ENCODE measurements at regions not wholly inside any gene's neighbourhood (a gene's known extent, or its start where the extent isn't known, plus 50 kb on each side); places are given as distances from the start of the nearest gene placed in this dataset.

DNA sequence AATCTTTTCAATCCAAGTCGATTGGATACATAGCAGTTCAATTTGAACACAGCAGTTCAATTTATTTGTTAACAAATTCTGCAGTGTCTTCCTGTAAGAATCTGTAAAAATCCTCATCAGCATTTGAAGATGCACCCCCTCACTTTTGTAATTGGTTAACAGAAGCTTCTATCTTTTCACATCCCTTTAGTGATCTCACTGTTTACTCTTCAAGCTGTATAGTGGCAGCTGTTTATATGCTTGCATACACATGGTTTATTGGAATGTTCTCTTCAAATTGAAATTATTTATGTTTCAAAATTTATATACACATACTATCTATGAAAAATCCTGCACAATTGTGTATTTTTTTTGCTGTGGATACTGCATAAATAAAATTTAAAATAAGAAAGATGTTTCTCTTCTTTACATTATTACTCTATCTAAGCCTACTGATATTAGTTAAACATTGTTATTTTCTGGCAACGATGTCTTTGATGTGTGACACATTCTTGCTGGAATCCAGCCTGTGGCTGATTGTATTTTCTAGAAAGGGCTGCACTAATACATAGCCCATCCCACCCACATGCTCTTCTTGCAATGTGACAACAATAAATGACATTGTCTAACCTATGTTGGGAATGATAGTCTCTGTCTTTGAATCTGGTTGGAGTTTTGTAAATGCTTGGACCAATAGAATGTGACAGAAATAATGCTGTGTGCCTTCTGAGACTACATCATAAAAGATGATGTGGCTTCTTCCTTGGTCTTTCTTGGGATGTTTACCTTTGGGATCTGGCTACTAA lies 573.0 kb downstream of the CD109 start:
- no peaks in the 10 kb centered on the region for H3K79me2 ChIP-seq (ENCODE audit: insufficient read depth, low read depth, low read length)
- H3K9me2 ChIP-seq (ENCODE audit: insufficient read depth, low read length), result no peaks in the 10 kb centered on the region
- H3K4me2 ChIP-seq (ENCODE audit: low read length), result no peak overlapping the region
- H3K4me1 ChIP-seq (ENCODE audit: insufficient read depth, low read length, poor library complexity, severe bottlenecking), result no peaks in the 10 kb centered on the region
- DNase-seq (ENCODE audit: low spot score), result no peak
- TF ChIP-seq EZH2phosphoT487 (IDR thresholded peaks at IDR 0.05; ENCODE audit: borderline replicate concordance, low read depth, low read length), result no peak
- TF ChIP-seq, protein P1, sequence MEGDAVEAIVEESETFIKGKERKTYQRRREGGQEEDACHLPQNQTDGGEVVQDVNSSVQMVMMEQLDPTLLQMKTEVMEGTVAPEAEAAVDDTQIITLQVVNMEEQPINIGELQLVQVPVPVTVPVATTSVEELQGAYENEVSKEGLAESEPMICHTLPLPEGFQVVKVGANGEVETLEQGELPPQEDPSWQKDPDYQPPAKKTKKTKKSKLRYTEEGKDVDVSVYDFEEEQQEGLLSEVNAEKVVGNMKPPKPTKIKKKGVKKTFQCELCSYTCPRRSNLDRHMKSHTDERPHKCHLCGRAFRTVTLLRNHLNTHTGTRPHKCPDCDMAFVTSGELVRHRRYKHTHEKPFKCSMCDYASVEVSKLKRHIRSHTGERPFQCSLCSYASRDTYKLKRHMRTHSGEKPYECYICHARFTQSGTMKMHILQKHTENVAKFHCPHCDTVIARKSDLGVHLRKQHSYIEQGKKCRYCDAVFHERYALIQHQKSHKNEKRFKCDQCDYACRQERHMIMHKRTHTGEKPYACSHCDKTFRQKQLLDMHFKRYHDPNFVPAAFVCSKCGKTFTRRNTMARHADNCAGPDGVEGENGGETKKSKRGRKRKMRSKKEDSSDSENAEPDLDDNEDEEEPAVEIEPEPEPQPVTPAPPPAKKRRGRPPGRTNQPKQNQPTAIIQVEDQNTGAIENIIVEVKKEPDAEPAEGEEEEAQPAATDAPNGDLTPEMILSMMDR (conservative IDR thresholded peaks at IDR 0.05; ENCODE audit: low read length), result no peak
- H2AFZ ChIP-seq (ENCODE audit: low read length), result no peak overlapping the region
- ChIA-PET POLR2A (interaction anchor here (1.3 kb wide), 1 partner anchor 16 kb away, joined by 4 read pairs; no protein-coding TSS in a partner anchor), CTCF (ENCODE audit: unreplicated experiment) (no interaction called here)
- H3K27ac ChIP-seq (ENCODE audit: low read depth, low read length, poor library complexity, severe bottlenecking), result no peak overlapping the region
- no peaks in the 10 kb centered on the region for H3K36me3 ChIP-seq (ENCODE audit: insufficient read depth, low read length)
- no TSS peak for BruUV-seq (replicated peaks)
- H4K20me1 ChIP-seq (ENCODE audit: insufficient read depth, low read length), result no peaks in the 10 kb centered on the region
- no peak overlapping the region for H3K4me3 ChIP-seq (ENCODE audit: low read depth, low read length, poor library complexity, severe bottlenecking)
- no peaks in the 10 kb centered on the region for H3K9me3 ChIP-seq (ENCODE audit: low read length)
- intact Hi-C loops (cut with micrococcal nuclease; ENCODE audit: unreplicated experiment), result no loop called here

GRCh38 chr6:74259981-74260380 lies 564.0 kb downstream of the CD109 start:
- no peak overlapping the region for H2AFZ ChIP-seq (ENCODE audit: low read length)
- TF ChIP-seq EZH2phosphoT487 (IDR thresholded peaks at IDR 0.05; ENCODE audit: borderline replicate concordance, low read depth, low read length), result no peak
- TF ChIP-seq, protein P1 (conservative IDR thresholded peaks at IDR 0.05; ENCODE audit: low read length), result no peak
- no peaks in the 10 kb centered on the region for H3K9me3 ChIP-seq (ENCODE audit: low read length)
- no peaks in the 10 kb centered on the region for H3K79me2 ChIP-seq (ENCODE audit: insufficient read depth, low read depth, low read length)
- no peaks in the 10 kb centered on the region for H3K4me1 ChIP-seq (ENCODE audit: insufficient read depth, low read length, poor library complexity, severe bottlenecking)
- H4K20me1 ChIP-seq (ENCODE audit: insufficient read depth, low read length), result no peaks in the 10 kb centered on the region
- CTCF ChIA-PET (ENCODE audit: unreplicated experiment), result no interaction called here
- no peaks in the 10 kb centered on the region for H3K36me3 ChIP-seq (ENCODE audit: insufficient read depth, low read length)
- POLR2A ChIA-PET, result no interaction called here
- no peak overlapping the region for H3K27ac ChIP-seq (ENCODE audit: low read depth, low read length, poor library complexity, severe bottlenecking)
- no peak overlapping the region for H3K4me3 ChIP-seq (ENCODE audit: low read depth, low read length, poor library complexity, severe bottlenecking)
- no peak for DNase-seq (ENCODE audit: low spot score)
- no peaks in the 10 kb centered on the region for H3K9me2 ChIP-seq (ENCODE audit: insufficient read depth, low read length)
- intact Hi-C loops (cut with micrococcal nuclease; ENCODE audit: unreplicated experiment), result no loop called here
- no peak overlapping the region for H3K4me2 ChIP-seq (ENCODE audit: low read length)
- BruUV-seq (replicated peaks), result no TSS peak

DNA sequence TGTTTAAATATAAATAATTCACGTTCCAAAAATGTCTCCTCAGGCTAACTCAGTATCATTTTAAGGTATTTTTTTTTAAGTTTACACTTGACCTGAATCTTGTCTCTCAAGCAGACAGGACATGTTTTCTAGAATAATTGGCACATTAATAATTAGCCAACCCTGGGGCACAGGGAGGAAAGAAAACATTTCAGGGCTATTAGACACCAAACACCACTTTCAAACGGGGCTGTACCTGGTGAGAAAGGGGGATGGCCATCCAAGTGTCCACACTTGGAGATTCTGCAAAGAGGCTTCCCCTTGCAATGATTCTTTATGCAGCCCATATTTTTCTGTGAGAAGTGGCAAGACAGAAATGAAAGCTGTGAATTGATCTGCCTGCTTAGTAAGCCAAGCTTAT lies 560.8 kb downstream of the CD109 start:
- H4K20me1 ChIP-seq (ENCODE audit: insufficient read depth, low read length), result no peaks in the 10 kb centered on the region
- no peaks in the 10 kb centered on the region for H3K4me1 ChIP-seq (ENCODE audit: insufficient read depth, low read length, poor library complexity, severe bottlenecking)
- no peak overlapping the region for H2AFZ ChIP-seq (ENCODE audit: low read length)
- intact Hi-C loops (cut with micrococcal nuclease; ENCODE audit: unreplicated experiment), result no loop called here
- no peak overlapping the region for H3K4me2 ChIP-seq (ENCODE audit: low read length)
- H3K79me2 ChIP-seq (ENCODE audit: insufficient read depth, low read depth, low read length), result no peaks in the 10 kb centered on the region
- no peaks in the 10 kb centered on the region for H3K9me2 ChIP-seq (ENCODE audit: insufficient read depth, low read length)
- TF ChIP-seq, protein P1 (conservative IDR thresholded peaks at IDR 0.05; ENCODE audit: low read length), result no peak
- no peak for TF ChIP-seq EZH2phosphoT487 (IDR thresholded peaks at IDR 0.05; ENCODE audit: borderline replicate concordance, low read depth, low read length)
- BruUV-seq (replicated peaks), result no TSS peak
- CTCF ChIA-PET (ENCODE audit: unreplicated experiment), result no interaction called here
- no peaks in the 10 kb centered on the region for H3K36me3 ChIP-seq (ENCODE audit: insufficient read depth, low read length)
- no peak overlapping the region for H3K27ac ChIP-seq (ENCODE audit: low read depth, low read length, poor library complexity, severe bottlenecking)
- no peak overlapping the region for H3K4me3 ChIP-seq (ENCODE audit: low read depth, low read length, poor library complexity, severe bottlenecking)
- DNase-seq (ENCODE audit: low spot score), result no peak
- no peaks in the 10 kb centered on the region for H3K9me3 ChIP-seq (ENCODE audit: low read length)
- POLR2A ChIA-PET, result no interaction called here
